ENCODE measurements at regions not wholly inside any gene's neighbourhood (a gene's known extent, or its start where the extent isn't known, plus 50 kb on each side); places are given as distances from the start of the nearest gene placed in this dataset.
"Not testable (repeated sequence)": the region's sequence is repeated elsewhere in the genome, so short reads cannot be mapped to it uniquely, and the experiment has no call there.

GRCh38 chr7:149334930-149335329, 72.9 kb downstream of the ZNF783 start:
- ChIA-PET POLR2A (ENCODE audit: partially characterized antibody) (no interaction called here), CTCF (ENCODE audit: partially characterized antibody) (no interaction called here)
- Mint-ChIP-seq H3K27ac (no peak overlapping the region), H3K9me3 (peaks cover 0 to 12% (median 4%) of the 10 kb centered on the region in 8 donors), H3K4me3 (no peak overlapping the region), H3K36me3 (no peaks in the 10 kb centered on the region), H3K4me1 (no peaks in the 10 kb centered on the region), H3K27me3 (peaks cover 5 to 12% of the 10 kb centered on the region in 2 donors)
- no peaks in the 10 kb centered on the region for H3K9me3 ChIP-seq (ENCODE audit: control insufficient read depth in 1 of 2, low read length in 2 of 2)
- H3K27ac ChIP-seq (ENCODE audit: low read depth, low read length) = no peak overlapping the region
- no peaks in the 10 kb centered on the region for H3K27me3 ChIP-seq (ENCODE audit: insufficient read depth, low read length)
- H3K4me3 ChIP-seq (ENCODE audit: low read length in 2 of 2) = no peak overlapping the region
- H3K36me3 ChIP-seq (ENCODE audit: insufficient read depth, low read length) = no peaks in the 10 kb centered on the region
- H3K4me1 ChIP-seq (ENCODE audit: insufficient read depth, low read length) = no peaks in the 10 kb centered on the region
- intact Hi-C loops (cut with micrococcal nuclease) = no loop called here
- DNase-seq = no peak

GRCh38 chr7:149348758-149349369, 86.9 kb downstream of the ZNF783 start:
- H3K27ac Mint-ChIP-seq = no peak overlapping the region
- peaks cover 12 to 15% of the 10 kb centered on the region in 2 donors for H3K27me3 Mint-ChIP-seq
- Histone ChIP-seq H3K4me3 (ENCODE audit: low read length in 2 of 2) (no peak overlapping the region), H3K27me3 (ENCODE audit: insufficient read depth, low read length) (no peaks in the 10 kb centered on the region), H3K36me3 (ENCODE audit: insufficient read depth, low read length) (no peaks in the 10 kb centered on the region), H3K4me1 (ENCODE audit: insufficient read depth, low read length) (no peaks in the 10 kb centered on the region), H3K9me3 (ENCODE audit: control insufficient read depth in 1 of 2, low read length in 2 of 2) (peaks cover 0 to 9% of the 10 kb centered on the region in 2 donors), H3K27ac (ENCODE audit: low read depth, low read length) (no peak overlapping the region)
- no peak for DNase-seq
- no peak overlapping the region for H3K4me3 Mint-ChIP-seq
- peaks cover 3 to 8% of the 10 kb centered on the region in 2 donors for H3K36me3 Mint-ChIP-seq
- H3K9me3 Mint-ChIP-seq = peaks cover 2 to 49% (median 35%) of the 10 kb centered on the region in 8 donors
- POLR2A ChIA-PET (ENCODE audit: partially characterized antibody) = no interaction called here
- intact Hi-C loops (cut with micrococcal nuclease) = no loop called here
- CTCF ChIA-PET (ENCODE audit: partially characterized antibody) = interaction anchor here (1.3 kb wide), 1 partner anchor 7 kb away, joined by 5 read pairs; no protein-coding TSS in a partner anchor
- H3K4me1 Mint-ChIP-seq = no peaks in the 10 kb centered on the region

GRCh38 chr7:149353739-149354504, 91.9 kb downstream of the ZNF783 start:
- no peak overlapping the region for H3K4me3 ChIP-seq (ENCODE audit: low read length in 2 of 2)
- ChIA-PET CTCF (ENCODE audit: partially characterized antibody) (no interaction called here), POLR2A (ENCODE audit: partially characterized antibody) (no interaction called here)
- intact Hi-C loops (cut with micrococcal nuclease) = no loop called here
- H3K27me3 ChIP-seq (ENCODE audit: insufficient read depth, low read length) = no peaks in the 10 kb centered on the region
- DNase-seq = no peak
- no peak overlapping the region for H3K27ac ChIP-seq (ENCODE audit: low read depth, low read length)
- Mint-ChIP-seq H3K27me3 (peaks cover 3 to 9% of the 10 kb centered on the region in 2 donors), H3K4me3 (no peak overlapping the region), H3K27ac (no peak overlapping the region), H3K36me3 (no peaks in the 10 kb centered on the region), H3K9me3 (peaks cover 0 to 14% (median 7%) of the 10 kb centered on the region in 8 donors), H3K4me1 (no peaks in the 10 kb centered on the region)
- no peaks in the 10 kb centered on the region for H3K9me3 ChIP-seq (ENCODE audit: control insufficient read depth in 1 of 2, low read length in 2 of 2)
- no peaks in the 10 kb centered on the region for H3K4me1 ChIP-seq (ENCODE audit: insufficient read depth, low read length)
- no peaks in the 10 kb centered on the region for H3K36me3 ChIP-seq (ENCODE audit: insufficient read depth, low read length)

GRCh38 chr7:149355035-149355389, 93.0 kb downstream of the ZNF783 start:
- H3K4me3 Mint-ChIP-seq; intact Hi-C loops (cut with micrococcal nuclease); CTCF ChIA-PET (ENCODE audit: partially characterized antibody); DNase-seq; POLR2A ChIA-PET (ENCODE audit: partially characterized antibody); H3K27ac Mint-ChIP-seq; H3K27ac ChIP-seq (ENCODE audit: low read depth, low read length); H3K4me3 ChIP-seq (ENCODE audit: low read length in 2 of 2); H3K27me3 ChIP-seq (ENCODE audit: insufficient read depth, low read length); H3K9me3 ChIP-seq (ENCODE audit: control insufficient read depth in 1 of 2, low read length in 2 of 2); H3K4me1 ChIP-seq (ENCODE audit: insufficient read depth, low read length); H3K4me1 Mint-ChIP-seq; H3K36me3 ChIP-seq (ENCODE audit: insufficient read depth, low read length); H3K36me3 Mint-ChIP-seq: not testable (repeated sequence)
- peaks cover 2 to 14% (median 9%) of the 10 kb centered on the region in 8 donors for H3K9me3 Mint-ChIP-seq
- H3K27me3 Mint-ChIP-seq = peaks cover 3 to 11% of the 10 kb centered on the region in 2 donors

- CTCF ChIA-PET (ENCODE audit: partially characterized antibody) = interaction anchor here (1.2 kb wide), 2 partner anchors 7 to 71 kb away, joined by 3 to 5 read pairs; no protein-coding TSS in a partner anchor
- Mint-ChIP-seq H3K4me1 (no peaks in the 10 kb centered on the region), H3K9me3 (peaks cover 2 to 16% (median 8%) of the 10 kb centered on the region in 8 donors), H3K27ac (no peak overlapping the region), H3K36me3 (no peaks in the 10 kb centered on the region), H3K27me3 (peaks cover 6 to 11% of the 10 kb centered on the region in 2 donors), H3K4me3 (no peak overlapping the region)
- Histone ChIP-seq H3K4me1 (ENCODE audit: insufficient read depth, low read length) (no peaks in the 10 kb centered on the region), H3K27ac (ENCODE audit: low read depth, low read length) (no peak overlapping the region), H3K36me3 (ENCODE audit: insufficient read depth, low read length) (no peaks in the 10 kb centered on the region), H3K9me3 (ENCODE audit: control insufficient read depth in 1 of 2, low read length in 2 of 2) (no peaks in the 10 kb centered on the region), H3K4me3 (ENCODE audit: low read length in 2 of 2) (no peak overlapping the region), H3K27me3 (ENCODE audit: insufficient read depth, low read length) (no peaks in the 10 kb centered on the region)
- no peak for DNase-seq
- POLR2A ChIA-PET (ENCODE audit: partially characterized antibody) = no interaction called here
- intact Hi-C loops (cut with micrococcal nuclease) = no loop called here
Measured at GRCh38 chr7:149355390-149356048, 93.5 kb downstream of the ZNF783 start.

GRCh38 chr7:149362696-149363095, 98.2 kb downstream of the ZNF777 start:
- intact Hi-C loops (cut with micrococcal nuclease) = no loop called here
- H3K27ac ChIP-seq (ENCODE audit: low read depth, low read length) = no peak overlapping the region
- no peaks in the 10 kb centered on the region for H3K36me3 ChIP-seq (ENCODE audit: insufficient read depth, low read length)
- H3K9me3 ChIP-seq (ENCODE audit: control insufficient read depth in 1 of 2, low read length in 2 of 2) = no peaks in the 10 kb centered on the region
- Mint-ChIP-seq H3K9me3 (peaks cover 2 to 38% (median 20%) of the 10 kb centered on the region in 8 donors), H3K36me3 (no peaks in the 10 kb centered on the region), H3K4me1 (no peaks in the 10 kb centered on the region), H3K27ac (no peak overlapping the region), H3K27me3 (peaks cover 4 to 6% of the 10 kb centered on the region in 2 donors), H3K4me3 (no peak overlapping the region)
- H3K4me1 ChIP-seq (ENCODE audit: insufficient read depth, low read length) = no peaks in the 10 kb centered on the region
- no peak for DNase-seq
- POLR2A ChIA-PET (ENCODE audit: partially characterized antibody) = no interaction called here
- H3K27me3 ChIP-seq (ENCODE audit: insufficient read depth, low read length) = no peaks in the 10 kb centered on the region
- CTCF ChIA-PET (ENCODE audit: partially characterized antibody) = no interaction called here
- H3K4me3 ChIP-seq (ENCODE audit: low read length in 2 of 2) = no peak overlapping the region

- Histone ChIP-seq H3K36me3 (ENCODE audit: insufficient read depth, low read length) (no peaks in the 10 kb centered on the region), H3K4me3 (ENCODE audit: low read length in 2 of 2) (no peak overlapping the region), H3K9me3 (ENCODE audit: control insufficient read depth in 1 of 2, low read length in 2 of 2) (no peaks in the 10 kb centered on the region), H3K27ac (ENCODE audit: low read depth, low read length) (no peak overlapping the region), H3K4me1 (ENCODE audit: insufficient read depth, low read length) (no peaks in the 10 kb centered on the region), H3K27me3 (ENCODE audit: insufficient read depth, low read length) (no peaks in the 10 kb centered on the region)
- intact Hi-C loops (cut with micrococcal nuclease) = no loop called here
- Mint-ChIP-seq H3K36me3 (peaks cover 2 to 4% of the 10 kb centered on the region in 2 donors), H3K9me3 (peaks cover 0 to 33% (median 20%) of the 10 kb centered on the region in 8 donors), H3K27me3 (peaks cover 1 to 18% of the 10 kb centered on the region in 2 donors), H3K4me3 (no peak overlapping the region), H3K4me1 (peaks cover 0 to 3% (median 0%) of the 10 kb centered on the region in 4 donors), H3K27ac (no peak overlapping the region)
- CTCF ChIA-PET (ENCODE audit: partially characterized antibody) = no interaction called here
- DNase-seq = no peak
- POLR2A ChIA-PET (ENCODE audit: partially characterized antibody) = no interaction called here
Measured at GRCh38 chr7:149367418-149368180, 93.3 kb downstream of the ZNF777 start.

Data from CD4-positive, alpha-beta memory T cell (primary cell).